ENCODE measurements at regions not wholly inside any gene's neighbourhood (a gene's known extent, or its start where the extent isn't known, plus 50 kb on each side); places are given as distances from the start of the nearest gene placed in this dataset.
"Not testable (repeated sequence)": the region's sequence is repeated elsewhere in the genome, so short reads cannot be mapped to it uniquely, and the experiment has no call there.

- FAIRE-seq; H3K9me1 ChIP-seq (replicated peaks; ENCODE audit: control insufficient read depth, extremely low read depth, insufficient read depth, low read length); CTCF ChIA-PET; dilution Hi-C loops (cut with MboI; ENCODE audit: extremely low pct_ligation_motif_present, low sequenced_read_pairs); H3K4me2 ChIP-seq (ENCODE audit: insufficient read depth, low read length); intact Hi-C loops (cut with micrococcal nuclease); H3K4me1 ChIP-seq (ENCODE audit: control insufficient read depth, extremely low read depth, insufficient read depth, low read length); H3K4me3 ChIP-seq (replicated peaks in 1 of 3; ENCODE audit: insufficient read depth in 1 of 3, low read depth in 1 of 3, low read length in 3 of 3); H2AFZ ChIP-seq (ENCODE audit: low read depth, low read length); BruUV-seq (replicated peaks); DNase-seq (ENCODE audit: low read depth, low spot score); H4K20me1 ChIP-seq (replicated peaks; ENCODE audit: control insufficient read depth, extremely low read depth, insufficient read depth, low read length); H3K36me3 ChIP-seq (ENCODE audit: control insufficient read depth in 2 of 2, extremely low read depth in 1 of 2, insufficient read depth in 2 of 2, low read length in 2 of 2); H3K9ac ChIP-seq (replicated peaks; ENCODE audit: extremely low read depth, insufficient read depth, low read length); H3K27ac ChIP-seq (ENCODE audit: insufficient read depth, low read depth, low read length); POLR2A ChIA-PET; H3K9me3 ChIP-seq (replicated peaks; ENCODE audit: control insufficient read depth, insufficient read depth, low read length); H3K27me3 ChIP-seq (ENCODE audit: control insufficient read depth in 2 of 2, insufficient read depth in 2 of 2, low read length in 2 of 2): not testable (repeated sequence)
- peaks cover 19% of the 10 kb centered on the region for H3K79me2 ChIP-seq (ENCODE audit: control insufficient read depth, insufficient read depth, low read length)
These were observed 325.2 kb downstream of the BCL2L11 start for GRCh38 chr2:111445941-111446340.

- H2AFZ ChIP-seq (ENCODE audit: low read depth, low read length); H3K4me3 ChIP-seq (replicated peaks in 1 of 3; ENCODE audit: insufficient read depth in 1 of 3, low read depth in 1 of 3, low read length in 3 of 3); DNase-seq (ENCODE audit: low read depth, low spot score); H3K9me1 ChIP-seq (replicated peaks; ENCODE audit: control insufficient read depth, extremely low read depth, insufficient read depth, low read length); intact Hi-C loops (cut with micrococcal nuclease); H3K27ac ChIP-seq (ENCODE audit: insufficient read depth, low read depth, low read length); CTCF ChIA-PET; FAIRE-seq; H3K4me1 ChIP-seq (ENCODE audit: control insufficient read depth, extremely low read depth, insufficient read depth, low read length); H3K9ac ChIP-seq (replicated peaks; ENCODE audit: extremely low read depth, insufficient read depth, low read length); BruUV-seq (replicated peaks); dilution Hi-C loops (cut with MboI; ENCODE audit: extremely low pct_ligation_motif_present, low sequenced_read_pairs); POLR2A ChIA-PET; H3K27me3 ChIP-seq (ENCODE audit: control insufficient read depth in 2 of 2, insufficient read depth in 2 of 2, low read length in 2 of 2); H3K4me2 ChIP-seq (ENCODE audit: insufficient read depth, low read length); H3K36me3 ChIP-seq (ENCODE audit: control insufficient read depth in 2 of 2, extremely low read depth in 1 of 2, insufficient read depth in 2 of 2, low read length in 2 of 2); H3K9me3 ChIP-seq (replicated peaks; ENCODE audit: control insufficient read depth, insufficient read depth, low read length); H4K20me1 ChIP-seq (replicated peaks; ENCODE audit: control insufficient read depth, extremely low read depth, insufficient read depth, low read length): not testable (repeated sequence)
- H3K79me2 ChIP-seq (ENCODE audit: control insufficient read depth, insufficient read depth, low read length): peaks cover 19% of the 10 kb centered on the region
These were observed 326.8 kb downstream of the BCL2L11 start for GRCh38 chr2:111447482-111447881.

DNA sequence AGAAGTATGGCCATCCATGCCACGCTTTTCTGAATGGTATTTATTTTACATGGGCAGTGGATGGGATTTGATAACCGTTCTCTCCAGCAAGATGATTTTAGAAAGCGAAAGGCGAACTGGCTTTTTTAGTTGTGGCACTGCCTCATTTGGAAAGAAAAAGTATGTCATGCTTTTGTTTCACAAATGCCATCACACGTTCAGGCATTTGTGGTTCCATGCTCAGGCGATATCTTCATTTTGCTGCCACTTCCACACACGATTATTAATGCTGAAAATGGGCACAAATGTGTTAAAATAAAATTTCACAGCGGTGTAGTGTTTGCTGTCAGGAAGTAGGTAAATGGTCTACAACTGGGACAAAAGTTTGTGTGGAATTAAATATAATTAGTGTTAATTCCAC, 328.1 kb downstream of the BCL2L11 start:
- H3K4me3 ChIP-seq (replicated peaks in 1 of 3; ENCODE audit: insufficient read depth in 1 of 3, low read depth in 1 of 3, low read length in 3 of 3); BruUV-seq (replicated peaks); FAIRE-seq; CTCF ChIA-PET; H3K27me3 ChIP-seq (ENCODE audit: control insufficient read depth in 2 of 2, insufficient read depth in 2 of 2, low read length in 2 of 2); POLR2A ChIA-PET; H3K4me2 ChIP-seq (ENCODE audit: insufficient read depth, low read length); H3K27ac ChIP-seq (ENCODE audit: insufficient read depth, low read depth, low read length); H3K9me1 ChIP-seq (replicated peaks; ENCODE audit: control insufficient read depth, extremely low read depth, insufficient read depth, low read length); intact Hi-C loops (cut with micrococcal nuclease); H4K20me1 ChIP-seq (replicated peaks; ENCODE audit: control insufficient read depth, extremely low read depth, insufficient read depth, low read length); H3K9me3 ChIP-seq (replicated peaks; ENCODE audit: control insufficient read depth, insufficient read depth, low read length); DNase-seq (ENCODE audit: low read depth, low spot score); H3K9ac ChIP-seq (replicated peaks; ENCODE audit: extremely low read depth, insufficient read depth, low read length); H3K4me1 ChIP-seq (ENCODE audit: control insufficient read depth, extremely low read depth, insufficient read depth, low read length); H3K36me3 ChIP-seq (ENCODE audit: control insufficient read depth in 2 of 2, extremely low read depth in 1 of 2, insufficient read depth in 2 of 2, low read length in 2 of 2); dilution Hi-C loops (cut with MboI; ENCODE audit: extremely low pct_ligation_motif_present, low sequenced_read_pairs); H2AFZ ChIP-seq (ENCODE audit: low read depth, low read length): not testable (repeated sequence)
- H3K79me2 ChIP-seq (ENCODE audit: control insufficient read depth, insufficient read depth, low read length): peaks cover 24% of the 10 kb centered on the region

DNA sequence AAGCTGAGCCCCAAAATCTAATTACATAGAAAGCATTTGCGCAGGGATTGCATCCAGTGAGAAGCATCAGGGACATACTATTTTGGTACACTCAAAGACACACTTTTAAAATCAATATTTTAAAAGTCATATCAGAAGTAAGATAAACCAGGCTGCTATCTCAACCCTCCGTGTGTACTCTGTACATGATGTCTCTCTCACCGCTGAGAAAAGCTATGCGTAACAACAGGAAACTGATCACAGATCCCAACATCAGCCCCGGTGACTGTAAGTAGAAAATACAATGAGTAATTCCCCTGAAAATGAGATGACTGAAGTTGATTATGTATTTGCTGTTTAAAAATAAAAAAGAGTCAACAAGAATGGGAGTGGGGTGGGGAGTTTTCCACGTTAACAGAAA, 329.8 kb downstream of the BCL2L11 start:
- H3K9ac ChIP-seq (replicated peaks; ENCODE audit: extremely low read depth, insufficient read depth, low read length); BruUV-seq (replicated peaks); H3K4me1 ChIP-seq (ENCODE audit: control insufficient read depth, extremely low read depth, insufficient read depth, low read length); intact Hi-C loops (cut with micrococcal nuclease); DNase-seq (ENCODE audit: low read depth, low spot score); H4K20me1 ChIP-seq (replicated peaks; ENCODE audit: control insufficient read depth, extremely low read depth, insufficient read depth, low read length); CTCF ChIA-PET; H3K36me3 ChIP-seq (ENCODE audit: control insufficient read depth in 2 of 2, extremely low read depth in 1 of 2, insufficient read depth in 2 of 2, low read length in 2 of 2); H3K4me2 ChIP-seq (ENCODE audit: insufficient read depth, low read length); H2AFZ ChIP-seq (ENCODE audit: low read depth, low read length); H3K27me3 ChIP-seq (ENCODE audit: control insufficient read depth in 2 of 2, insufficient read depth in 2 of 2, low read length in 2 of 2); POLR2A ChIA-PET; H3K9me3 ChIP-seq (replicated peaks; ENCODE audit: control insufficient read depth, insufficient read depth, low read length); H3K9me1 ChIP-seq (replicated peaks; ENCODE audit: control insufficient read depth, extremely low read depth, insufficient read depth, low read length); H3K4me3 ChIP-seq (replicated peaks in 1 of 3; ENCODE audit: insufficient read depth in 1 of 3, low read depth in 1 of 3, low read length in 3 of 3); dilution Hi-C loops (cut with MboI; ENCODE audit: extremely low pct_ligation_motif_present, low sequenced_read_pairs): not testable (repeated sequence)
- peak overlapping the region; percentile 11 for H3K27ac ChIP-seq (ENCODE audit: insufficient read depth, low read depth, low read length)
- peak; percentile 83 for FAIRE-seq
- peaks cover 28% of the 10 kb centered on the region for H3K79me2 ChIP-seq (ENCODE audit: control insufficient read depth, insufficient read depth, low read length)
